Stomach (tissue), 8 donors: ENCODE measurements at regions not wholly inside any gene's neighbourhood (a gene's known extent, or its start where the extent isn't known, plus 50 kb on each side); places are given as distances from the start of the nearest gene placed in this dataset.

ENCODE experiments used
- DNase-seq, 2 donors: peaks; one replicate each; pipeline versions ENCODE4 v3.0.0 to v3.0.0-alpha.2; 2013 to 2019
- H3K27ac ChIP-seq, 5 donors: fragments of 200-600 bp in 4 of 5; sonication (generic) in 4 of 5; one replicate each; pipeline ENCODE4 v1.5.1; 2013 to 2019; ENCODE audit warnings: mild to moderate bottlenecking in 1 of 5, moderate library complexity in 1 of 5
- H3K27me3 ChIP-seq, 3 donors: fragments of 200-600 bp; sonication (generic); one replicate each; pipeline ENCODE4 v1.5.1; 2017 to 2019; ENCODE audit warnings: mixed run types in 1 of 3
- H3K36me3 ChIP-seq, 4 donors: fragments of 200-600 bp; sonication (generic); 1 replicate in 3 of 4; 2 replicates in 1 of 4; pipeline ENCODE4 v1.5.1; 2016 to 2019
- H3K4me1 ChIP-seq, 4 donors: fragments of 200-600 bp; sonication (generic); one replicate each; pipeline ENCODE4 v1.5.1; 2016 to 2019
- H3K4me3 ChIP-seq, 4 donors: fragments of 200-600 bp; sonication (generic) in 3 of 4; one replicate each; pipeline ENCODE4 v1.5.1; 2016 to 2019; ENCODE audit warnings: mild to moderate bottlenecking in 1 of 4
- H3K9me3 ChIP-seq, 4 donors: fragments of 200-600 bp; sonication (generic); one replicate each; pipeline ENCODE4 v1.5.1; 2016 to 2019
- CTCF ChIP-seq, 7 experiments: fragments of 450-650 bp in 4 of 7; fragments of 200-600 bp in 3 of 7; sonication (generic) in 3 of 7; IDR thresholded peaks; one replicate each; pipeline ENCODE4 v1.5.1; 2016 to 2019; ENCODE audit warnings: antibody characterized with exemption in 7 of 7, control low read depth in 2 of 7, mild to moderate bottlenecking in 1 of 7
- EP300 ChIP-seq: sonication (generic); formaldehyde crosslinking; IDR thresholded peaks from one replicate; pipeline ENCODE4 v1.6.1; 2017; ENCODE audit warnings: antibody characterized with exemption
- POLR2A ChIP-seq, 4 donors: fragments of 450-650 bp; IDR thresholded peaks; one replicate each; pipeline ENCODE4 v1.6.1; 2016; ENCODE audit warnings: antibody characterized with exemption in 4 of 4, control low read depth in 2 of 4, mild to moderate bottlenecking in 1 of 4, moderate library complexity in 1 of 4
- POLR2AphosphoS5 ChIP-seq, 3 donors: sonication (generic); formaldehyde crosslinking; IDR thresholded peaks; one replicate each; pipeline ENCODE4 v1.6.1; 2016; ENCODE audit warnings: antibody characterized with exemption in 3 of 3
- WGBS, 5 donors: extraction: QIAGEN DNeasy Blood & Tissue Kit in 3 of 5; methylation state at CpG; one replicate each; pipeline versions ENCODE4 v1.1.5 to v1.1.7; 2013 to 2018; 5-methylcytosine and 5-hydroxymethylcytosine counted together
- intact Hi-C: fragments of 100-400 bp; cut with DNase I; formaldehyde crosslinking; loops from one replicate; pipeline ENCODE4 v1.15.1; 2023; ENCODE audit warnings: low total_unique reads
- donor health status: healthy with polysubstance abuse.
- donor health status: Bipolar disorder and iron deficiency.
- donor health status: healthy.

DNA sequence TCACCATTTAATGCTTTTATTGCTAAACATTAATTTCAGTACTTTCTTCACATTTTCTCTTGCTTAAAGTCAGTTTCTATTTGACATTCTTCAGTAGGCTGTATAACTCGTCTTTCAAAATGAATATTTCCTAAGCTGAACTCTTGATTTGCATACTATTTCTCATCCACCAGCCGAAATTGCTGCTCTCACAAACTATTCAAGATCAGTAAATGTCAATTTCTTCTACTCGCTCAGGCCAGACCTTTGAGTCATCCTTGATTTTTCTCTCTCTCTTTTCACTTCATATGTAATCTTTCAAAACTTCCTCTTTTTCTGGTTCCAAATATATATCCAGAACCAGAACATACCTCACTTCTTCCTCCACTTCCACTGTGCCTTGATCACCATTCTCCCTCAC is 990.0 kb downstream of the KCNT2 start:
- Histone ChIP-seq H3K27ac (no peak overlapping the region), H3K36me3 (no peaks in the 10 kb centered on the region), H3K4me3 (no peak overlapping the region), H3K27me3 (no peaks in the 10 kb centered on the region), H3K4me1 (no peaks in the 10 kb centered on the region), H3K9me3 (peaks cover 0 to 21% (median 8%) of the 10 kb centered on the region in 4 donors)
- WGBS, 5 donors, result 69 to 80% (median 77%) methylated on average over 3 of the region's 3 CpGs
- TF ChIP-seq POLR2AphosphoS5 (IDR thresholded peaks at IDR 0.05) (no peak), EP300 (no peak), POLR2A (IDR thresholded peaks at IDR 0.05) (no peak), CTCF (IDR thresholded peaks at IDR 0.05) (no peak)
- DNase-seq, result no peak
- intact Hi-C loops, result no loop called here

DNA sequence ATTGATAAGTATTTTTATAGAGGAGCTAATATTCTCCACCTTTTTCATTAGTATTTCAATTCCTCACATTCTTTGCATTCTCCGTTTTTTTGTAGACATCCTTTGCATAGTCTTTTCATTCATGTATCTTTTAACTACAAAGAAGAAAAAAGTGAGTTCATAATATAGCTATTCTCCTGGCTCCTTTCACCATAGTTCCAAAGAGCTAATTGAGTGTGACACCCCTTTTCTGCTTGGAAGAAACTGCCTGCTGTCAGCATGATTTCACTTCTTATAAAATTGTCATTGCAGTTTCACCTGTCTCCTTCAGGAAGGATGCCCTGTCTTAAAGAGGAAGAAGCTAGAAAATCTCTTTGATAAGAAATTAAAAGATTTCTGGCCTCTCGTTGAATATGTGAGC is 991.1 kb downstream of the KCNT2 start:
- WGBS, 5 donors, result 59 to 70% (median 68%) methylated on average over 2 of the region's 2 CpGs
- no peaks in the 10 kb centered on the region for H3K36me3 ChIP-seq
- H3K9me3 ChIP-seq, result peaks cover 0 to 16% (median 8%) of the 10 kb centered on the region in 4 donors
- H3K27me3 ChIP-seq, result no peaks in the 10 kb centered on the region
- H3K4me1 ChIP-seq, result no peaks in the 10 kb centered on the region
- H3K4me3 ChIP-seq, result no peak overlapping the region
- H3K27ac ChIP-seq, result no peak overlapping the region
- TF ChIP-seq EP300 (no peak), POLR2A (IDR thresholded peaks at IDR 0.05) (no peak), POLR2AphosphoS5 (IDR thresholded peaks at IDR 0.05) (no peak), CTCF (IDR thresholded peaks at IDR 0.05) (no peak)
- intact Hi-C loops, result no loop called here
- no peak for DNase-seq

- Histone ChIP-seq H3K36me3 (no peaks in the 10 kb centered on the region), H3K27me3 (no peaks in the 10 kb centered on the region), H3K4me3 (no peak overlapping the region), H3K27ac (no peak overlapping the region), H3K4me1 (no peaks in the 10 kb centered on the region), H3K9me3 (peaks cover 0 to 21% (median 0%) of the 10 kb centered on the region in 4 donors)
- no peak for DNase-seq
- intact Hi-C loops, result no loop called here
- TF ChIP-seq POLR2AphosphoS5 (IDR thresholded peaks at IDR 0.05) (no peak), EP300 (no peak), POLR2A (IDR thresholded peaks at IDR 0.05) (no peak), CTCF (IDR thresholded peaks at IDR 0.05) (no peak)
- 92 to 100% (median 97%) methylated on average over 1 of the region's 1 CpG for WGBS, 5 donors
These were observed 999.4 kb downstream of the KCNT2 start for GRCh38 chr1:195608883-195609282.

GRCh38 chr1:195606483-195606882 is 1001.8 kb downstream of the KCNT2 start:
- TF ChIP-seq EP300 (no peak), CTCF (IDR thresholded peaks at IDR 0.05) (no peak), POLR2AphosphoS5 (IDR thresholded peaks at IDR 0.05) (no peak), POLR2A (IDR thresholded peaks at IDR 0.05) (no peak)
- 45 to 87% (median 73%) methylated on average over 1 of the region's 1 CpG for WGBS, 5 donors
- intact Hi-C loops, result no loop called here

More at GRCh38 chr1:195606483-195606882, 1001.8 kb downstream of the KCNT2 start:
- no peak for DNase-seq
- Histone ChIP-seq H3K27me3 (no peaks in the 10 kb centered on the region), H3K36me3 (no peaks in the 10 kb centered on the region), H3K4me1 (no peaks in the 10 kb centered on the region), H3K27ac (no peak overlapping the region), H3K4me3 (no peak overlapping the region), H3K9me3 (peaks cover 0 to 25% (median 0%) of the 10 kb centered on the region in 4 donors)
